ENCODE measurements at regions not wholly inside any gene's neighbourhood (a gene's known extent, or its start where the extent isn't known, plus 50 kb on each side); places are given as distances from the start of the nearest gene placed in this dataset.

- DNase-seq (ENCODE audit: low spot score): no peak
Observed at GRCh38 chr21:27645285-27645684, 678.4 kb upstream of the ADAMTS5 start.

GRCh38 chr21:27643326-27643725, 676.4 kb upstream of the ADAMTS5 start:
- no peak for DNase-seq (ENCODE audit: low spot score)

GRCh38 chr21:27639286-27639685, 672.4 kb upstream of the ADAMTS5 start:
- DNase-seq (ENCODE audit: low spot score): no peak

- DNase-seq (ENCODE audit: low spot score): no peak
Observed at GRCh38 chr21:27636656-27637055, 669.8 kb upstream of the ADAMTS5 start.

GRCh38 chr21:27633631-27634030, 666.7 kb upstream of the ADAMTS5 start:
- no peak for DNase-seq (ENCODE audit: low spot score)

- DNase-seq (ENCODE audit: low spot score): no peak
Observed at GRCh38 chr21:27631471-27631870, 664.6 kb upstream of the ADAMTS5 start.

- no peak for DNase-seq (ENCODE audit: low spot score)
Observed at GRCh38 chr21:27622631-27623030, 655.7 kb upstream of the ADAMTS5 start.

GRCh38 chr21:27614231-27614630, 647.3 kb upstream of the ADAMTS5 start:
- DNase-seq (ENCODE audit: low spot score): no peak

GRCh38 chr21:27606422-27606821, 639.5 kb upstream of the ADAMTS5 start:
- DNase-seq (ENCODE audit: low spot score): no peak

- no peak for DNase-seq (ENCODE audit: low spot score)
Observed at GRCh38 chr21:27596196-27596595, 629.3 kb upstream of the ADAMTS5 start.

- DNase-seq (ENCODE audit: low spot score): no peak
Observed at GRCh38 chr21:27595716-27596115, 628.8 kb upstream of the ADAMTS5 start.

- DNase-seq (ENCODE audit: low spot score): no peak
Observed at GRCh38 chr21:27590271-27590670, 623.4 kb upstream of the ADAMTS5 start.

GRCh38 chr21:27589781-27590180, 622.9 kb upstream of the ADAMTS5 start:
- DNase-seq (ENCODE audit: low spot score): no peak

GRCh38 chr21:27586986-27587385, 620.1 kb upstream of the ADAMTS5 start:
- DNase-seq (ENCODE audit: low spot score): no peak

GRCh38 chr21:27586326-27586725, 619.4 kb upstream of the ADAMTS5 start:
- DNase-seq (ENCODE audit: low spot score): no peak

GRCh38 chr21:27584256-27584655, 617.4 kb upstream of the ADAMTS5 start:
- DNase-seq (ENCODE audit: low spot score): no peak

- no peak for DNase-seq (ENCODE audit: low spot score)
Observed at GRCh38 chr21:27582948-27583430, 616.1 kb upstream of the ADAMTS5 start.

- DNase-seq (ENCODE audit: low spot score): no peak
Observed at GRCh38 chr21:27582246-27582947, 615.5 kb upstream of the ADAMTS5 start.

- DNase-seq (ENCODE audit: low spot score): no peak
Observed at GRCh38 chr21:27581168-27581567, 614.3 kb upstream of the ADAMTS5 start.

- no peak for DNase-seq (ENCODE audit: low spot score)
Observed at GRCh38 chr21:27580276-27580675, 613.4 kb upstream of the ADAMTS5 start.

GRCh38 chr21:27578741-27579265, 611.9 kb upstream of the ADAMTS5 start:
- DNase-seq (ENCODE audit: low spot score): no peak

GRCh38 chr21:27572696-27573095, 605.8 kb upstream of the ADAMTS5 start:
- no peak for DNase-seq (ENCODE audit: low spot score)

GRCh38 chr21:27571706-27572105, 604.8 kb upstream of the ADAMTS5 start:
- no peak for DNase-seq (ENCODE audit: low spot score)

- no peak for DNase-seq (ENCODE audit: low spot score)
Observed at GRCh38 chr21:27570306-27570868, 603.5 kb upstream of the ADAMTS5 start.
